Endothelial cell of umbilical vein (primary cell): ENCODE measurements at regions not wholly inside any gene's neighbourhood (a gene's known extent, or its start where the extent isn't known, plus 50 kb on each side); places are given as distances from the start of the nearest gene placed in this dataset.

ENCODE experiments used
- BruUV-seq: library from RNA; stranded (reverse); fragments of 400-500 nt; replicated peaks from 2 replicates; lab custom pipeline; 2021; lab: Mats Ljungman, UMichigan
- CTCF ChIA-PET: fragments of 300-600, 350-600 bp; sonication (Branson Sonifier 250); formaldehyde crosslinking; loops from one replicate; lab custom pipeline; 2021; ENCODE audit warnings: antibody characterized with exemption, inconsistent platforms; lab: Charles Lee
- POLR2A ChIA-PET: fragments of 300-600, 350-600 bp; sonication (Branson Sonifier 250); formaldehyde crosslinking; loops from one replicate; lab custom pipeline; 2021; ENCODE audit warnings: antibody characterized with exemption, inconsistent platforms; lab: Charles Lee
- DNase-seq: peaks from one replicate; pipeline ENCODE4 v3.0.0-alpha.2; 2011; ENCODE audit warnings: low read depth, low spot score
- FAIRE-seq: peaks from 2 replicates; lab custom pipeline; 2011; peaks lifted over from hg19 to GRCh38; lab: Jason Lieb, UNC
- H2AFZ ChIP-seq: 2 replicates; pipeline ENCODE4 v1.6.0; 2012; ENCODE audit warnings: low read depth, low read length, control low read depth, inconsistent platforms
- H3K27ac ChIP-seq: 2 replicates; pipeline ENCODE4 v1.5.1; 2011; ENCODE audit warnings: low read depth, mild to moderate bottlenecking, control low read depth, low read length, moderate library complexity; ENCODE audit not compliant: insufficient read depth
- H3K27me3 ChIP-seq, 2 experiments: 2 replicates each; pipeline versions ENCODE4 v1.6.0 to v1.6.1; 2011; ENCODE audit warnings: low read length in 2 of 2, mixed read lengths in 1 of 2; ENCODE audit not compliant: control insufficient read depth in 2 of 2, insufficient read depth in 2 of 2
- H3K36me3 ChIP-seq, 2 experiments: 2 replicates in 1 of 2; 3 replicates in 1 of 2; pipeline ENCODE4 v1.5.1; 2011; ENCODE audit warnings: low read length in 2 of 2, mild to moderate bottlenecking in 1 of 2, moderate library complexity in 1 of 2; ENCODE audit not compliant: control insufficient read depth in 2 of 2, insufficient read depth in 2 of 2; ENCODE audit errors: extremely low read depth in 1 of 2
- H3K4me1 ChIP-seq: 3 replicates; pipeline ENCODE4 v1.5.1; 2011; ENCODE audit warnings: mild to moderate bottlenecking, low read length; ENCODE audit not compliant: control insufficient read depth, insufficient read depth; ENCODE audit errors: extremely low read depth
- H3K4me2 ChIP-seq: 2 replicates; pipeline ENCODE4 v1.6.1; 2011; ENCODE audit warnings: low read length, control low read depth, mixed read lengths; ENCODE audit not compliant: insufficient read depth
- H3K4me3 ChIP-seq, 3 experiments: fragments of 200-600 bp in 1 of 3; sonication (generic), shearing (Covaris generic) in 1 of 3; replicated peaks in 1 of 3; 2 replicates each; pipeline ENCODE4 v1.5.1; 2011 to 2016; ENCODE audit warnings: control low read depth in 3 of 3, low read length in 3 of 3, mild to moderate bottlenecking in 2 of 3, inconsistent platforms in 1 of 3, low read depth in 1 of 3, moderate library complexity in 1 of 3; ENCODE audit not compliant: insufficient read depth in 1 of 3
- H3K79me2 ChIP-seq: 2 replicates; pipeline ENCODE4 v1.6.0; 2012; ENCODE audit warnings: low read length, inconsistent platforms; ENCODE audit not compliant: control insufficient read depth, insufficient read depth
- H3K9ac ChIP-seq: replicated peaks from 2 replicates; pipeline ENCODE3; 2011; ENCODE audit warnings: low read length, control low read depth; ENCODE audit not compliant: insufficient read depth; ENCODE audit errors: extremely low read depth
- H3K9me1 ChIP-seq: replicated peaks from 3 replicates; pipeline ENCODE4 v1.6.0; 2011; ENCODE audit warnings: mild to moderate bottlenecking, low read length; ENCODE audit not compliant: control insufficient read depth, insufficient read depth; ENCODE audit errors: extremely low read depth
- H3K9me3 ChIP-seq: replicated peaks from 2 replicates; pipeline ENCODE4 v1.5.1; 2012; ENCODE audit warnings: low read length, inconsistent platforms; ENCODE audit not compliant: control insufficient read depth, insufficient read depth
- H4K20me1 ChIP-seq: replicated peaks from 2 replicates; pipeline ENCODE3; 2011; ENCODE audit warnings: mild to moderate bottlenecking, low read length; ENCODE audit not compliant: control insufficient read depth, insufficient read depth; ENCODE audit errors: extremely low read depth
- CTCF ChIP-seq, 2 donors: IDR thresholded peaks; 1 replicate in 1 of 2; 2 replicates in 1 of 2; pipeline ENCODE4 v1.5.1; 2011; ENCODE audit warnings: low read length in 2 of 2, mild to moderate bottlenecking in 2 of 2, moderate library complexity in 2 of 2, control low read depth in 1 of 2, inconsistent platforms in 1 of 2, low read depth in 1 of 2; ENCODE audit not compliant: insufficient read depth in 1 of 2; ENCODE audit errors: extremely low read depth in 1 of 2
- EZH2 ChIP-seq: IDR thresholded peaks from 2 replicates; pipeline ENCODE4 v1.6.1; 2012; ENCODE audit warnings: borderline replicate concordance, low read depth, mild to moderate bottlenecking, moderate library complexity, low read length, inconsistent platforms; ENCODE audit not compliant: severe bottlenecking
- FOS ChIP-seq: IDR thresholded peaks from 2 replicates; pipeline ENCODE4 v1.6.1; 2011; ENCODE audit warnings: mild to moderate bottlenecking, low read length, moderate library complexity, borderline replicate concordance; ENCODE audit not compliant: insufficient read depth
- GATA2 ChIP-seq: IDR thresholded peaks from 2 replicates; pipeline ENCODE4 v1.7.0; 2011; ENCODE audit warnings: low read depth, mild to moderate bottlenecking, moderate library complexity, mixed read lengths, low read length; ENCODE audit not compliant: insufficient read length, insufficient read depth
- JUN ChIP-seq: IDR thresholded peaks from 2 replicates; pipeline ENCODE4 v1.6.1; 2011; ENCODE audit warnings: borderline replicate concordance, low read depth; ENCODE audit not compliant: insufficient read length, insufficient read depth
- MAX ChIP-seq: IDR thresholded peaks from 2 replicates; pipeline ENCODE4 v1.6.1; 2011; ENCODE audit not compliant: insufficient read depth, insufficient read length
- MYC ChIP-seq: IDR thresholded peaks from one replicate; pipeline ENCODE4 v1.6.1; 2011; ENCODE audit warnings: mild to moderate bottlenecking, low read depth, low read length
- POLR2A ChIP-seq: IDR thresholded peaks from 2 replicates; pipeline ENCODE4 v1.6.1; 2012; ENCODE audit warnings: low read depth, mild to moderate bottlenecking, control low read depth, low read length
- POLR2AphosphoS5 ChIP-seq: IDR thresholded peaks from 2 replicates; pipeline ENCODE4 v1.6.1; 2012; ENCODE audit warnings: low read depth, mild to moderate bottlenecking, control low read depth, low read length, moderate library complexity; ENCODE audit not compliant: insufficient read depth
- dilution Hi-C: fragments of 300-500 bp; cut with MboI; formaldehyde crosslinking; loops from one replicate; pipeline ENCODE4 v1.15.0; 2019; ENCODE audit warnings: low sequenced_read_pairs; ENCODE audit not compliant: extremely low pct_ligation_motif_present
- intact Hi-C: fragments of 100-400 bp; cut with micrococcal nuclease; formaldehyde crosslinking; loops from one replicate; pipeline ENCODE4 v1.10.0; 2022

GRCh38 chr2:144848423-144848822 lies 328.5 kb upstream of the ZEB2 start:
- Histone ChIP-seq H2AFZ (no peak overlapping the region), H3K4me3 (no peak overlapping the region), H3K9me1 (no peaks in the 10 kb centered on the region), H3K27ac (no peak overlapping the region), H3K9me3 (no peaks in the 10 kb centered on the region), H3K4me1 (no peaks in the 10 kb centered on the region), H4K20me1 (no peaks in the 10 kb centered on the region), H3K9ac (no peak overlapping the region), H3K27me3 (no peaks in the 10 kb centered on the region), H3K36me3 (no peaks in the 10 kb centered on the region), H3K4me2 (no peak overlapping the region), H3K79me2 (no peaks in the 10 kb centered on the region)
- BruUV-seq = no TSS peak
- DNase-seq = no peak
- no peak for TF ChIP-seq FOS
- TF ChIP-seq GATA2 = no peak
- TF ChIP-seq POLR2A = no peak
- TF ChIP-seq JUN = no peak
- no peak for TF ChIP-seq POLR2AphosphoS5
- TF ChIP-seq MYC = no peak
- no peak for TF ChIP-seq EZH2
- TF ChIP-seq MAX = no peak
- no peak for TF ChIP-seq CTCF (IDR thresholded peaks at IDR 0.05; ENCODE audit: extremely low read depth in 1 of 2, insufficient read depth in 1 of 2, low read depth in 1 of 2, low read length in 2 of 2)
- CTCF ChIA-PET = no interaction called here
- dilution Hi-C loops (no loop called here), intact Hi-C loops (no loop called here)
- FAIRE-seq = peak; percentile 43
- POLR2A ChIA-PET = no interaction called here
